ENCODE measurements at regions not wholly inside any gene's neighbourhood (a gene's known extent, or its start where the extent isn't known, plus 50 kb on each side); places are given as distances from the start of the nearest gene placed in this dataset.

DNA sequence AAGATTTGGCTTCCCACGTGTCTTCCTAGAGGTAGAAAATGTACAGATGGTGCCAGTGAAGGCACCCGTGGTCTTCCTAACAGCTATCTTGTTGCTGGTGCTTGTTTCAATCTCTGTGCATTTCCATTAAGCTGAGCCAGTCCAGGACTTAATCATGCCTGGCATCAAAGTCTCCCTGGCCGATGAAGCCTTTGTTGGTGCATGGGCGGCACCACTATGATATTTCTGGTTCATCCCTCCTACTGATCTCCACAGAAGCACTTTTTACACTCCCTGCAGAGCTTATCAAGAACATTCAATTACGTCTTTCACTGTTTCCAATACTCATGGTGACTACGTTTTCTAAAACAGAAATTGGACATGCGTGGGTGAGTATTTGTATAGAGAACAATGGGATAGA lies 128.4 kb downstream of the TTC8 start:
- WGBS, 2 experiments (ENCODE audit: extremely low coverage in 2 of 2, insufficient read length in 1 of 2), result no CpG with 5 or more reads among the region's 7 CpGs
- TF ChIP-seq RAD21 (IDR thresholded peaks at IDR 0.05; ENCODE audit: low read length) (no peak), RCOR1 (IDR thresholded peaks at IDR 0.05; ENCODE audit: insufficient replicate concordance, low read length) (no peak), RFX5 (IDR thresholded peaks at IDR 0.05; ENCODE audit: low read depth, low read length) (no peak), FOS (IDR thresholded peaks at IDR 0.05; ENCODE audit: low read depth, low read length) (no peak), MXI1 (IDR thresholded peaks at IDR 0.05; ENCODE audit: borderline replicate concordance, low read depth, low read length) (no peak), BHLHE40 (IDR thresholded peaks at IDR 0.05; ENCODE audit: low read depth, low read length) (no peak), MAFK (IDR thresholded peaks at IDR 0.05; ENCODE audit: low read depth, low read length) (no peak), POLR2A (IDR thresholded peaks at IDR 0.05; ENCODE audit: low read depth, low read length) (no peak), CHD1 (IDR thresholded peaks at IDR 0.05; ENCODE audit: low read depth, low read length) (no peak), CEBPB (IDR thresholded peaks at IDR 0.05; ENCODE audit: low read depth, low read length) (no peak), NFE2L2 (IDR thresholded peaks at IDR 0.05; ENCODE audit: low read depth, low read length) (no peak), SMC3 (IDR thresholded peaks at IDR 0.05; ENCODE audit: low read depth, low read length) (no peak), MAZ (IDR thresholded peaks at IDR 0.05; ENCODE audit: borderline replicate concordance, low read depth, low read length) (no peak)
- TF ChIP-seq, protein P1, sequence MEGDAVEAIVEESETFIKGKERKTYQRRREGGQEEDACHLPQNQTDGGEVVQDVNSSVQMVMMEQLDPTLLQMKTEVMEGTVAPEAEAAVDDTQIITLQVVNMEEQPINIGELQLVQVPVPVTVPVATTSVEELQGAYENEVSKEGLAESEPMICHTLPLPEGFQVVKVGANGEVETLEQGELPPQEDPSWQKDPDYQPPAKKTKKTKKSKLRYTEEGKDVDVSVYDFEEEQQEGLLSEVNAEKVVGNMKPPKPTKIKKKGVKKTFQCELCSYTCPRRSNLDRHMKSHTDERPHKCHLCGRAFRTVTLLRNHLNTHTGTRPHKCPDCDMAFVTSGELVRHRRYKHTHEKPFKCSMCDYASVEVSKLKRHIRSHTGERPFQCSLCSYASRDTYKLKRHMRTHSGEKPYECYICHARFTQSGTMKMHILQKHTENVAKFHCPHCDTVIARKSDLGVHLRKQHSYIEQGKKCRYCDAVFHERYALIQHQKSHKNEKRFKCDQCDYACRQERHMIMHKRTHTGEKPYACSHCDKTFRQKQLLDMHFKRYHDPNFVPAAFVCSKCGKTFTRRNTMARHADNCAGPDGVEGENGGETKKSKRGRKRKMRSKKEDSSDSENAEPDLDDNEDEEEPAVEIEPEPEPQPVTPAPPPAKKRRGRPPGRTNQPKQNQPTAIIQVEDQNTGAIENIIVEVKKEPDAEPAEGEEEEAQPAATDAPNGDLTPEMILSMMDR (conservative IDR thresholded peaks at IDR 0.05; ENCODE audit: low read depth, low read length), result no peak
- TF ChIP-seq, protein P2, sequence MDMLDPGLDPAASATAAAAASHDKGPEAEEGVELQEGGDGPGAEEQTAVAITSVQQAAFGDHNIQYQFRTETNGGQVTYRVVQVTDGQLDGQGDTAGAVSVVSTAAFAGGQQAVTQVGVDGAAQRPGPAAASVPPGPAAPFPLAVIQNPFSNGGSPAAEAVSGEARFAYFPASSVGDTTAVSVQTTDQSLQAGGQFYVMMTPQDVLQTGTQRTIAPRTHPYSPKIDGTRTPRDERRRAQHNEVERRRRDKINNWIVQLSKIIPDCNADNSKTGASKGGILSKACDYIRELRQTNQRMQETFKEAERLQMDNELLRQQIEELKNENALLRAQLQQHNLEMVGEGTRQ (IDR thresholded peaks at IDR 0.05; ENCODE audit: low read depth, low read length), result no peak
- TF ChIP-seq, protein P3, sequence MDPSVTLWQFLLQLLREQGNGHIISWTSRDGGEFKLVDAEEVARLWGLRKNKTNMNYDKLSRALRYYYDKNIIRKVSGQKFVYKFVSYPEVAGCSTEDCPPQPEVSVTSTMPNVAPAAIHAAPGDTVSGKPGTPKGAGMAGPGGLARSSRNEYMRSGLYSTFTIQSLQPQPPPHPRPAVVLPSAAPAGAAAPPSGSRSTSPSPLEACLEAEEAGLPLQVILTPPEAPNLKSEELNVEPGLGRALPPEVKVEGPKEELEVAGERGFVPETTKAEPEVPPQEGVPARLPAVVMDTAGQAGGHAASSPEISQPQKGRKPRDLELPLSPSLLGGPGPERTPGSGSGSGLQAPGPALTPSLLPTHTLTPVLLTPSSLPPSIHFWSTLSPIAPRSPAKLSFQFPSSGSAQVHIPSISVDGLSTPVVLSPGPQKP (IDR thresholded peaks at IDR 0.05; ENCODE audit: borderline replicate concordance, low read depth, low read length), result no peak

More for the DNA sequence above, 128.4 kb downstream of the TTC8 start:
- peaks cover 2% of the 10 kb centered on the region for H3K4me1 ChIP-seq (ENCODE audit: control insufficient read depth, insufficient read depth, low read length)
- ATAC-seq (ENCODE audit: low read depth), result no peak
- no peak overlapping the region for H3K56ac ChIP-seq (ENCODE audit: extremely low read depth, insufficient read depth, low read length)
- no peak overlapping the region for H2AK9ac ChIP-seq (replicated peaks; ENCODE audit: low read depth, low read length, poor library complexity)
- H3K27ac ChIP-seq (ENCODE audit: insufficient read depth, low read length), result no peak overlapping the region
- H3K9ac ChIP-seq (ENCODE audit: low read depth, low read length), result no peak overlapping the region
- H3K4me2 ChIP-seq (ENCODE audit: low read depth, low read length), result no peak overlapping the region
- no peak overlapping the region for H4K5ac ChIP-seq (ENCODE audit: low read depth, low read length)
- no peak overlapping the region for H3K14ac ChIP-seq (replicated peaks; ENCODE audit: low read depth, low read length)
- in situ Hi-C loops (cut with MboI; ENCODE audit: low sequenced_read_pairs) (no loop called here), dilution Hi-C loops (cut with HindIII; ENCODE audit: low sequenced_read_pairs, unreplicated experiment) (no loop called here), intact Hi-C loops (cut with micrococcal nuclease) (no loop called here)
- no peak overlapping the region for H2AK5ac ChIP-seq (ENCODE audit: low read depth, low read length)
- CTCF ChIA-PET, result no interaction called here
- no peak overlapping the region for H3K18ac ChIP-seq (ENCODE audit: low read depth, low read length)
- no peaks in the 10 kb centered on the region for H3K79me1 ChIP-seq (ENCODE audit: low read depth in 1 of 2, low read length in 2 of 2)
- no peak overlapping the region for H3K23ac ChIP-seq (ENCODE audit: low read depth, low read length)
- H3K9me1 ChIP-seq (ENCODE audit: insufficient read depth, low read length), result no peaks in the 10 kb centered on the region
- peaks cover 5% of the 10 kb centered on the region for H3K9me3 ChIP-seq (ENCODE audit: control insufficient read depth, insufficient read depth, low read length)
- H4K20me1 ChIP-seq (ENCODE audit: insufficient read depth, low read length), result no peaks in the 10 kb centered on the region
- no peak for DNase-seq
- no peak overlapping the region for H4K8ac ChIP-seq (ENCODE audit: low read depth in 2 of 2, low read length in 2 of 2)
- H4K91ac ChIP-seq (ENCODE audit: insufficient read depth, low read depth, low read length), result no peak overlapping the region
- H3K4me3 ChIP-seq (ENCODE audit: insufficient read depth, low read depth, low read length), result no peak overlapping the region
- H2BK5ac ChIP-seq (ENCODE audit: low read depth, low read length, poor library complexity, severe bottlenecking), result no peak overlapping the region
- no peak overlapping the region for H2BK120ac ChIP-seq (ENCODE audit: low read depth, low read length)
- no peak overlapping the region for H2BK15ac ChIP-seq (ENCODE audit: low read depth, low read length)
- no TSS peak for BruUV-seq (replicated peaks)
- H3K4ac ChIP-seq (ENCODE audit: low read depth, low read length), result no peak overlapping the region
- H3K27me3 ChIP-seq (ENCODE audit: control insufficient read depth, insufficient read depth, low read length), result peaks cover 1% of the 10 kb centered on the region; the same call in 1 of the 2 replicates
- no peak overlapping the region for H2BK20ac ChIP-seq (ENCODE audit: low read depth, low read length)
- POLR2A ChIA-PET (ENCODE audit: unreplicated experiment), result no interaction called here
- H3K36me3 ChIP-seq (ENCODE audit: control insufficient read depth, insufficient read depth, low read length), result no peaks in the 10 kb centered on the region
- no peak overlapping the region for H2AFZ ChIP-seq (replicated peaks; ENCODE audit: low read length, poor library complexity)

All from IMR-90 (cell line).